ENCODE measurements at regions not wholly inside any gene's neighbourhood (a gene's known extent, or its start where the extent isn't known, plus 50 kb on each side); places are given as distances from the start of the nearest gene placed in this dataset.

DNA sequence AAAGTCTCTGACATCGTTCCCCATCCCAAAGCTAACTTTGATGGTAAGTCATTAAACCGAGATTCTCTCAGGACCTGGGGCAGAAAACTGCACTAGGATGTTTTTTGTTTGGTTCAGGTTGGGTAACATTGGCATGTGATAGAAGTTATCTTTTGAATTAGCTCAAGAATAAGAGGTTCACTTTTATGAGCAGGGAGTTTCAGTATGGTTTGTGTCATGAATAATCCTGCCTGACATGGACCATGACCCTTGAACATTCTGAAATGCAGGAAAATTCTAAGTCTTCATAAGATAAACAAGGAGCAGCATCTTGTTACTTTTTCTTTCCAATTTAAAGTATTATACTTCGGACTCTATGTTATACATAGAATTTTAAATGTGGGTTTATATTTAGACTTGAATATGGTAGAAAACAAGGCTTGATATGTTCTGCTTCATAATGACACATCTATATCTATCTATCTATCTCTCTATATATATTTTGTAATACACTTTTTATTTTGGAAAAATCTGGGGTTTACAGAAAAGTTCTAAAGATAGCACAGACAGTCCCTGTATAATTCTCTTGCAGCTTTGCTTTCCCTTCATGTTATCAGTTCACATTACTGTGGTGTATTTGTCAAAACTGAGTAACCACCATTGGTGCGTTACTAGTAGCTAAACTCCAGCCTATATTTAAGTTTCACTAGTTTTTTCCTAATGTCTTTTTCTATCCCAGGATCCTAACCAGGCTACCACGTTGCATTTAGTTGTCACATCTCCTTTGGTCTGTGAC is 102.7 kb upstream of the TAF11L2 start:
- Histone ChIP-seq H3K9ac (ENCODE audit: low read length) (no peak overlapping the region), H3K27me3 (ENCODE audit: low read length) (no peaks in the 10 kb centered on the region), H3K36me3 (ENCODE audit: low read length) (no peaks in the 10 kb centered on the region), H3K4me3 (ENCODE audit: insufficient read depth, low read length, poor library complexity, severe bottlenecking) (no peak overlapping the region), H3K9me3 (ENCODE audit: insufficient read depth, low read length) (no peaks in the 10 kb centered on the region), H3F3A (ENCODE audit: insufficient read depth) (no peaks in the 10 kb centered on the region), H3K9me2 (replicated peaks; ENCODE audit: insufficient read depth, low read length) (no peaks in the 10 kb centered on the region), H2AFZ (ENCODE audit: low read depth, low read length, severe bottlenecking) (no peak overlapping the region), H3K27ac (ENCODE audit: low read depth, low read length) (no peak overlapping the region), H3K4me2 (ENCODE audit: low read depth, low read length, poor library complexity, severe bottlenecking) (no peak overlapping the region), H4K20me1 (ENCODE audit: low read depth, low read length) (no peaks in the 10 kb centered on the region), H3K79me2 (ENCODE audit: insufficient read depth, low read length) (no peaks in the 10 kb centered on the region)
- TF ChIP-seq EZH2phosphoT487 (conservative IDR thresholded peaks at IDR 0.05; ENCODE audit: low read length), result no peak
- TF ChIP-seq, protein P1, sequence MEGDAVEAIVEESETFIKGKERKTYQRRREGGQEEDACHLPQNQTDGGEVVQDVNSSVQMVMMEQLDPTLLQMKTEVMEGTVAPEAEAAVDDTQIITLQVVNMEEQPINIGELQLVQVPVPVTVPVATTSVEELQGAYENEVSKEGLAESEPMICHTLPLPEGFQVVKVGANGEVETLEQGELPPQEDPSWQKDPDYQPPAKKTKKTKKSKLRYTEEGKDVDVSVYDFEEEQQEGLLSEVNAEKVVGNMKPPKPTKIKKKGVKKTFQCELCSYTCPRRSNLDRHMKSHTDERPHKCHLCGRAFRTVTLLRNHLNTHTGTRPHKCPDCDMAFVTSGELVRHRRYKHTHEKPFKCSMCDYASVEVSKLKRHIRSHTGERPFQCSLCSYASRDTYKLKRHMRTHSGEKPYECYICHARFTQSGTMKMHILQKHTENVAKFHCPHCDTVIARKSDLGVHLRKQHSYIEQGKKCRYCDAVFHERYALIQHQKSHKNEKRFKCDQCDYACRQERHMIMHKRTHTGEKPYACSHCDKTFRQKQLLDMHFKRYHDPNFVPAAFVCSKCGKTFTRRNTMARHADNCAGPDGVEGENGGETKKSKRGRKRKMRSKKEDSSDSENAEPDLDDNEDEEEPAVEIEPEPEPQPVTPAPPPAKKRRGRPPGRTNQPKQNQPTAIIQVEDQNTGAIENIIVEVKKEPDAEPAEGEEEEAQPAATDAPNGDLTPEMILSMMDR (IDR thresholded peaks at IDR 0.05; ENCODE audit: insufficient read depth, low read length, poor library complexity, severe bottlenecking), result no peak

DNA sequence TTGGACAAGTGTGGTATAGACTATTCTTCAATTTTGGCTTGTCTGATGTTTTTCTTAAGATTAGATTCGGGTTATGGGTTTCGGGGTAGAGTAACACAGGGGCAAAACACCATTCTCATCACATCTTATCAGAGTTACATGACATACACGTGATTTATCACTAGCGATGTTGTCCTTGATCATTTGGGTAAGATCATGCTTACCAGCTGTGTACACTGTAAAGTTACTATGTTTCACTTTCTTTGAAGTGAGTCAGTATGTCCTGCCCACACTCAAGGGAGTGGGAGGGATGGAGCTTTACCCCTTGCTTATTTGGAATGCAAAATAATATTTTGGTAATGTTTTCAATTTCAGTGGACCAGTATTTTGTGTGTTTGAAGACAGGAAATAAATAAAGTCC is 101.8 kb upstream of the TAF11L2 start:
- Histone ChIP-seq H3K27me3 (ENCODE audit: low read length) (no peaks in the 10 kb centered on the region), H2AFZ (ENCODE audit: low read depth, low read length, severe bottlenecking) (no peak overlapping the region), H3K27ac (ENCODE audit: low read depth, low read length) (no peak overlapping the region), H3K79me2 (ENCODE audit: insufficient read depth, low read length) (no peaks in the 10 kb centered on the region), H3K4me2 (ENCODE audit: low read depth, low read length, poor library complexity, severe bottlenecking) (no peak overlapping the region), H4K20me1 (ENCODE audit: low read depth, low read length) (no peaks in the 10 kb centered on the region), H3K4me3 (ENCODE audit: insufficient read depth, low read length, poor library complexity, severe bottlenecking) (no peak overlapping the region), H3K9me2 (replicated peaks; ENCODE audit: insufficient read depth, low read length) (no peaks in the 10 kb centered on the region), H3K36me3 (ENCODE audit: low read length) (no peaks in the 10 kb centered on the region), H3F3A (ENCODE audit: insufficient read depth) (no peaks in the 10 kb centered on the region), H3K9ac (ENCODE audit: low read length) (no peak overlapping the region), H3K9me3 (ENCODE audit: insufficient read depth, low read length) (no peaks in the 10 kb centered on the region)
- TF ChIP-seq, protein P1 (IDR thresholded peaks at IDR 0.05; ENCODE audit: insufficient read depth, low read length, poor library complexity, severe bottlenecking), result no peak
- TF ChIP-seq EZH2phosphoT487 (conservative IDR thresholded peaks at IDR 0.05; ENCODE audit: low read length), result no peak

DNA sequence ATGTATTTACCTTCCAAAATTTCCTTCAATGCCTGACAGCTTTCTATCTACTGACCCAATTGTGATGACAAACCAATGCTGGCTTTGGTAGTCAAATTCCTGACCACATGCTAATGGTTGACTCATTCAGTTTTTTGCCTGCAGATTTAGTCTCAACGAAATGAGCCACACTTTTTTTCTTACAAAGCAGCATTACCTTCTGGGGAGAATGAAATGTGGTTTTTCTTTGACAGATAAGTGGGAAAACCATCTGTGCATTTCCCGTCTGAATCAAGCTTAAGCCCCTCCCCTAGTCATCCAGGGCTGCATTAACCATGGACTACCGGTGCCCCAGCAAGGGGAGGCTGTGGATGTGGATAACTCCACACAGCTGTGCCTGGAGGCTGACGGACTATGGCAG is 99.6 kb upstream of the TAF11L2 start:
- no peaks in the 10 kb centered on the region for H3K79me2 ChIP-seq (ENCODE audit: insufficient read depth, low read length)
- no peak overlapping the region for H3K9ac ChIP-seq (ENCODE audit: low read length)
- no peaks in the 10 kb centered on the region for H3F3A ChIP-seq (ENCODE audit: insufficient read depth)
- no peaks in the 10 kb centered on the region for H3K9me2 ChIP-seq (replicated peaks; ENCODE audit: insufficient read depth, low read length)
- H3K4me2 ChIP-seq (ENCODE audit: low read depth, low read length, poor library complexity, severe bottlenecking), result no peak overlapping the region
- H3K4me3 ChIP-seq (ENCODE audit: insufficient read depth, low read length, poor library complexity, severe bottlenecking), result no peak overlapping the region
- no peaks in the 10 kb centered on the region for H3K27me3 ChIP-seq (ENCODE audit: low read length)
- H3K9me3 ChIP-seq (ENCODE audit: insufficient read depth, low read length), result no peaks in the 10 kb centered on the region
- no peaks in the 10 kb centered on the region for H3K36me3 ChIP-seq (ENCODE audit: low read length)
- no peak overlapping the region for H2AFZ ChIP-seq (ENCODE audit: low read depth, low read length, severe bottlenecking)
- no peak overlapping the region for H3K27ac ChIP-seq (ENCODE audit: low read depth, low read length)
- H4K20me1 ChIP-seq (ENCODE audit: low read depth, low read length), result no peaks in the 10 kb centered on the region
- TF ChIP-seq EZH2phosphoT487 (conservative IDR thresholded peaks at IDR 0.05; ENCODE audit: low read length), result no peak

Measured in SU-DHL-6 (cell line).